K562 (cell line): ENCODE measurements at regions not wholly inside any gene's neighbourhood (a gene's known extent, or its start where the extent isn't known, plus 50 kb on each side); places are given as distances from the start of the nearest gene placed in this dataset.

ENCODE experiments used
- ATAC-seq: fragments of 200-7000 bp; cut with Tn5 transposase; 3 replicates; pipeline ENCODE4 v1.9.1; 2020; ENCODE audit warnings: moderate library complexity
- BruUV-seq: library from RNA; stranded (reverse); fragments of 400-500 nt; replicated peaks from 2 replicates; lab custom pipeline; 2021; lab: Mats Ljungman, UMichigan
- CTCF ChIA-PET: fragments of 300-600 bp; formaldehyde crosslinking; extraction: SDS; loops from one replicate; lab custom pipeline; 2021; ENCODE audit warnings: low intra/inter-chr PET ratio; lab: Yijun Ruan, JAX
- POLR2A ChIA-PET: fragments of 300-600, 350-650 bp; sonication (Branson Sonifier 250); formaldehyde crosslinking; extraction: SDS; loops from one replicate; lab custom pipeline; 2021; ENCODE audit warnings: antibody characterized with exemption, inconsistent platforms; lab: Yijun Ruan, JAX
- DNase-seq, 4 experiments: peaks; one replicate each; pipeline versions ENCODE4 v3.0.0 to v3.0.0-alpha.2; 2011 to 2018; ENCODE audit warnings: low spot score in 3 of 4, mixed read lengths in 3 of 4; ENCODE audit errors: extremely low read depth in 1 of 4
- FAIRE-seq: peaks from 2 replicates; lab custom pipeline; 2011; peaks lifted over from hg19 to GRCh38; lab: Jason Lieb, UNC
- H2AFZ ChIP-seq: 2 replicates; pipeline ENCODE4 v1.6.0; 2011; ENCODE audit warnings: low read depth, low read length, control low read depth, inconsistent platforms
- H3K27ac ChIP-seq: fragments of 200-600 bp; 3 replicates; pipeline ENCODE4 v1.8.0; 2011; ENCODE audit warnings: low read depth, mild to moderate bottlenecking, control low read depth, inconsistent platforms, low read length, moderate library complexity, mixed read lengths; ENCODE audit errors: extremely low read depth
- H3K27me3 ChIP-seq, 2 experiments: fragments of 300-600 bp in 1 of 2; 2 replicates in 1 of 2; 3 replicates in 1 of 2; pipeline versions ENCODE4 v1.6.0 to v1.8.0; 2011; ENCODE audit warnings: inconsistent platforms in 2 of 2, low read length in 2 of 2, mild to moderate bottlenecking in 1 of 2, mixed read lengths in 1 of 2, moderate library complexity in 1 of 2; ENCODE audit not compliant: control insufficient read depth in 2 of 2, insufficient read depth in 2 of 2
- H3K36me3 ChIP-seq: fragments of 300-600 bp; 3 replicates; pipeline ENCODE4 v1.8.0; 2011; ENCODE audit warnings: mild to moderate bottlenecking, low read length, inconsistent platforms; ENCODE audit not compliant: control insufficient read depth, insufficient read depth
- H3K4me1 ChIP-seq, 2 experiments: fragments of 200-600 bp in 1 of 2; replicated peaks in 1 of 2; 2 replicates in 1 of 2; 3 replicates in 1 of 2; pipeline versions ENCODE4 v1.5.1 to v1.8.0; 2011; ENCODE audit warnings: inconsistent platforms in 2 of 2, low read length in 2 of 2, mild to moderate bottlenecking in 1 of 2, mixed read lengths in 1 of 2, moderate library complexity in 1 of 2; ENCODE audit not compliant: control insufficient read depth in 2 of 2, insufficient read depth in 2 of 2
- H3K4me2 ChIP-seq: 2 replicates; pipeline ENCODE4 v1.6.1; 2011; ENCODE audit warnings: low read length, control low read depth, inconsistent platforms, mixed read lengths; ENCODE audit not compliant: insufficient read depth
- H3K4me3 ChIP-seq: fragments of 200-600 bp; sonication (generic), shearing (Covaris generic); 2 replicates; pipeline ENCODE4 v1.5.1; 2016; ENCODE audit warnings: control low read depth, inconsistent platforms
- H3K79me2 ChIP-seq: fragments of 200-600 bp; 3 replicates; pipeline ENCODE4 v1.8.0; 2011; ENCODE audit warnings: low read length, inconsistent platforms; ENCODE audit not compliant: control insufficient read depth, insufficient read depth
- H3K9ac ChIP-seq, 2 experiments: 2 replicates each; pipeline versions ENCODE4 v1.6.0 to v1.6.1; 2011; ENCODE audit warnings: low read depth in 2 of 2, low read length in 2 of 2, control low read depth in 1 of 2, inconsistent platforms in 1 of 2, mild to moderate bottlenecking in 1 of 2, mixed read lengths in 1 of 2; ENCODE audit not compliant: insufficient read depth in 1 of 2
- H3K9me1 ChIP-seq: one replicate; pipeline ENCODE4 v1.6.0; 2011; ENCODE audit warnings: inconsistent platforms, mild to moderate bottlenecking, low read length, moderate library complexity; ENCODE audit not compliant: control insufficient read depth, insufficient read depth
- H3K9me3 ChIP-seq: replicated peaks from 2 replicates; pipeline ENCODE4 v1.5.1; 2011; ENCODE audit warnings: low read depth, low read length, inconsistent platforms; ENCODE audit not compliant: control insufficient read depth, insufficient read depth
- H4K20me1 ChIP-seq: replicated peaks from 2 replicates; pipeline ENCODE4 v1.6.1; 2011; ENCODE audit warnings: low read length, inconsistent platforms, mixed read lengths; ENCODE audit not compliant: control insufficient read depth, insufficient read depth
- HMG20A ChIP-seq: fragments of 450-650 bp; formaldehyde crosslinking; conservative IDR thresholded peaks from 2 replicates; pipeline ENCODE4 v1.4.0; 2020; ENCODE audit warnings: mild to moderate bottlenecking, mixed read lengths
- ILK ChIP-seq: fragments of 450-650 bp; IDR thresholded peaks from 2 replicates; pipeline ENCODE4 v1.6.1; 2016; ENCODE audit warnings: missing genetic modification characterization, low read depth, mild to moderate bottlenecking, missing compliant biosample characterization, moderate library complexity, borderline replicate concordance
- KAT8 ChIP-seq: fragments of 450-650 bp; IDR thresholded peaks from 2 replicates; pipeline ENCODE4 v1.6.1; 2016; ENCODE audit warnings: low read depth, mild to moderate bottlenecking
- KLF10 ChIP-seq: fragments of 250-450 bp; sonication (Bioruptor Pico); IDR thresholded peaks from 2 replicates; pipeline ENCODE4 v1.6.1; 2021; ENCODE audit warnings: matching md5 sums
- MCM3 ChIP-seq: fragments of 450-650 bp; IDR thresholded peaks from 2 replicates; pipeline ENCODE4 v1.6.1; 2016
- NCOA6 ChIP-seq: fragments of 450-650 bp; IDR thresholded peaks from 2 replicates; pipeline ENCODE4 v1.6.1; 2017; ENCODE audit warnings: mild to moderate bottlenecking
- NFE2 ChIP-seq: IDR thresholded peaks from 2 replicates; pipeline ENCODE4 v1.6.1; 2014; ENCODE audit warnings: antibody characterized with exemption, low read depth
- PHB2 ChIP-seq: fragments of 450-650 bp; IDR thresholded peaks from 2 replicates; pipeline ENCODE4 v1.6.1; 2017; ENCODE audit warnings: low read depth
- RBM22 ChIP-seq: fragments of 200-400 bp; formaldehyde crosslinking; IDR thresholded peaks from 2 replicates; pipeline ENCODE4 v1.6.1; 2018; ENCODE audit warnings: low read length, low read depth; ENCODE audit not compliant: poor library complexity, severe bottlenecking
- RUNX1 ChIP-seq: sonication (generic); IDR thresholded peaks from 2 replicates; pipeline ENCODE4 v1.6.1; 2016; ENCODE audit warnings: antibody characterized with exemption, low read depth
- SAFB2 ChIP-seq: fragments of 200-400 bp; formaldehyde crosslinking; IDR thresholded peaks from 2 replicates; pipeline ENCODE4 v1.6.1; 2018; ENCODE audit warnings: borderline replicate concordance, low read length, low read depth, moderate library complexity; ENCODE audit not compliant: severe bottlenecking
- SMARCB1 ChIP-seq: IDR thresholded peaks from 2 replicates; pipeline ENCODE4 v1.6.1; 2011; ENCODE audit warnings: improper control_type of control experiment, low read depth; ENCODE audit not compliant: insufficient read length
- TFAM ChIP-seq: fragments of 250-450 bp; sonication (Bioruptor Pico); conservative IDR thresholded peaks from 2 replicates; pipeline ENCODE4 v1.5.0; 2021; ENCODE audit warnings: mild to moderate bottlenecking, moderate library complexity
- YBX1 ChIP-seq: fragments of 450-650 bp; IDR thresholded peaks from 2 replicates; pipeline ENCODE4 v1.7.1; 2016; ENCODE audit warnings: mild to moderate bottlenecking
- ZNF696 ChIP-seq: fragments of 250-450 bp; sonication (Bioruptor Pico); conservative IDR thresholded peaks from 2 replicates; pipeline ENCODE4 v1.4.0; 2020; ENCODE audit warnings: mild to moderate bottlenecking, moderate library complexity
- WGBS: fragments of 100-300 bp; shearing (Covaris generic); methylation state at CpG from one replicate; pipeline ENCODE4 v1.1.6; 2016; ENCODE audit warnings: low coverage, mixed read lengths; ENCODE audit not compliant: insufficient coverage; ENCODE audit errors: missing lambda C conversion rate; 5-methylcytosine and 5-hydroxymethylcytosine counted together
- in situ Hi-C: fragments of 300-500 bp; cut with MboI; formaldehyde crosslinking; loops from 4 replicates; pipeline ENCODE4 v1.15.0; 2018; ENCODE audit warnings: inconsistent platforms, mixed read lengths
- intact Hi-C: fragments of 100-400 bp; cut with micrococcal nuclease; formaldehyde crosslinking; loops from 2 replicates; pipeline ENCODE4 v1.14.2; 2022
- TF ChIP-seq, protein P1 (sequence below): sonication (generic); formaldehyde crosslinking; IDR thresholded peaks from 2 replicates; pipeline ENCODE4 v1.8.0; 2022; ENCODE audit warnings: mild to moderate bottlenecking, missing genetic modification reagents, borderline replicate concordance
- TF ChIP-seq, protein P2 (sequence below): fragments of 250-450 bp; sonication (Bioruptor Pico); IDR thresholded peaks from 2 replicates; pipeline ENCODE4 v1.8.0; 2022; ENCODE audit warnings: inconsistent platforms, mild to moderate bottlenecking, moderate library complexity, borderline replicate concordance
- TF ChIP-seq, protein P3 (sequence below): fragments of 450-650 bp; IDR thresholded peaks from 2 replicates; pipeline ENCODE4 v1.6.1; 2018; ENCODE audit warnings: mild to moderate bottlenecking, low read depth; ENCODE audit not compliant: partially characterized antibody

DNA sequence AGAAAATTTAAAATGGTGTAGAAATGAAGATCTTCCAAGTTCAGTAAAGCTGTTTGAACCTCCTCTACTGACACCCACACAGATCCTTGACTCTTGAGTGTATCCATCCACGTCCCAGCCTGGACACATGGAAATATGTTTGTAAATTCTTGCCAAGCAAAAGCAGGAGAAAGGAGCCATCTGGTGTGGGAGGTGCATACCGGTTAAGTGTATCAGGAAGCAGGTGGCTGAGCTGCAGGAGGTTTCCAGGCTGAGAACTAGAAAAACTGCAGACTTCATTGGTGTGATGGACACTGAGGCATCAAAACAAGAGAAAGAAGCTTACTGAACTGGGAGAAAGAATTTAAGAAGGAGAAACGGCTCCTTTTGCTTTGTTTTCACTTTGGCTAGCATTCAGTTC, 229.9 kb upstream of the GRIK2 start (continued):
- TF ChIP-seq, protein P1, sequence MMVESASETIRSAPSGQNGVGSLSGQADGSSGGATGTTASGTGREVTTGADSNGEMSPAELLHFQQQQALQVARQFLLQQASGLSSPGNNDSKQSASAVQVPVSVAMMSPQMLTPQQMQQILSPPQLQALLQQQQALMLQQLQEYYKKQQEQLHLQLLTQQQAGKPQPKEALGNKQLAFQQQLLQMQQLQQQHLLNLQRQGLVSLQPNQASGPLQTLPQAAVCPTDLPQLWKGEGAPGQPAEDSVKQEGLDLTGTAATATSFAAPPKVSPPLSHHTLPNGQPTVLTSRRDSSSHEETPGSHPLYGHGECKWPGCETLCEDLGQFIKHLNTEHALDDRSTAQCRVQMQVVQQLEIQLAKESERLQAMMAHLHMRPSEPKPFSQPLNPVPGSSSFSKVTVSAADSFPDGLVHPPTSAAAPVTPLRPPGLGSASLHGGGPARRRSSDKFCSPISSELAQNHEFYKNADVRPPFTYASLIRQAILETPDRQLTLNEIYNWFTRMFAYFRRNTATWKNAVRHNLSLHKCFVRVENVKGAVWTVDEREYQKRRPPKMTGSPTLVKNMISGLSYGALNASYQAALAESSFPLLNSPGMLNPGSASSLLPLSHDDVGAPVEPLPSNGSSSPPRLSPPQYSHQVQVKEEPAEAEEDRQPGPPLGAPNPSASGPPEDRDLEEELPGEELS (CRISPR knock-in tag) = no peak
- TF ChIP-seq RBM22 (no peak), NCOA6 (no peak), SAFB2 (no peak), KLF10 (CRISPR knock-in tag) (no peak), YBX1 (no peak)

DNA sequence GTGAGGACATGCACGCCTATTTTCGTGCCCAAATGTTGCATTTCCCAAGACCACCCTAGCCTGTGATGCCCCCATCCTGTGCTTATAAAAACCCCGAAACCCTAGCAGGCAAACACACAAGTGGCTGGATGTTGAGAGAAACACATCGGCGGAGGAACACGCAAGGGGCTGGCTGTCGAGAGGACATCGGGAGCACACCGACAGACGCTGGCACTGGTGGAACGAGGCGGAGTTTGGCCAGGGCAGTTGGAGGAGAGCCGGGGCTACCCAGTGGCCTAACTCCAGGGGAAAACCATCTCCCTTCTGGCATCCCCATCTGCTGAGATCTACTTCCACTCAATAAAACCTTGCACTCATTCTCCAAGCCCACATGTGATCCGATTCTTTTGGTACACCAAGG, 225.9 kb upstream of the GRIK2 start:
- H3K4me2 ChIP-seq = no peak overlapping the region
- no peaks in the 10 kb centered on the region for H4K20me1 ChIP-seq
- H3K4me1 ChIP-seq = no peaks in the 10 kb centered on the region
- H2AFZ ChIP-seq = no peak overlapping the region
- H3K9me3 ChIP-seq = no peaks in the 10 kb centered on the region
- TF ChIP-seq, protein P2, sequence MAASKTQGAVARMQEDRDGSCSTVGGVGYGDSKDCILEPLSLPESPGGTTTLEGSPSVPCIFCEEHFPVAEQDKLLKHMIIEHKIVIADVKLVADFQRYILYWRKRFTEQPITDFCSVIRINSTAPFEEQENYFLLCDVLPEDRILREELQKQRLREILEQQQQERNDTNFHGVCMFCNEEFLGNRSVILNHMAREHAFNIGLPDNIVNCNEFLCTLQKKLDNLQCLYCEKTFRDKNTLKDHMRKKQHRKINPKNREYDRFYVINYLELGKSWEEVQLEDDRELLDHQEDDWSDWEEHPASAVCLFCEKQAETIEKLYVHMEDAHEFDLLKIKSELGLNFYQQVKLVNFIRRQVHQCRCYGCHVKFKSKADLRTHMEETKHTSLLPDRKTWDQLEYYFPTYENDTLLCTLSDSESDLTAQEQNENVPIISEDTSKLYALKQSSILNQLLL (CRISPR knock-in tag) = no peak
- no peak for TF ChIP-seq KAT8
- no peak for TF ChIP-seq HMG20A (CRISPR knock-in tag)
- no peak for TF ChIP-seq TFAM
- TF ChIP-seq, protein P3, sequence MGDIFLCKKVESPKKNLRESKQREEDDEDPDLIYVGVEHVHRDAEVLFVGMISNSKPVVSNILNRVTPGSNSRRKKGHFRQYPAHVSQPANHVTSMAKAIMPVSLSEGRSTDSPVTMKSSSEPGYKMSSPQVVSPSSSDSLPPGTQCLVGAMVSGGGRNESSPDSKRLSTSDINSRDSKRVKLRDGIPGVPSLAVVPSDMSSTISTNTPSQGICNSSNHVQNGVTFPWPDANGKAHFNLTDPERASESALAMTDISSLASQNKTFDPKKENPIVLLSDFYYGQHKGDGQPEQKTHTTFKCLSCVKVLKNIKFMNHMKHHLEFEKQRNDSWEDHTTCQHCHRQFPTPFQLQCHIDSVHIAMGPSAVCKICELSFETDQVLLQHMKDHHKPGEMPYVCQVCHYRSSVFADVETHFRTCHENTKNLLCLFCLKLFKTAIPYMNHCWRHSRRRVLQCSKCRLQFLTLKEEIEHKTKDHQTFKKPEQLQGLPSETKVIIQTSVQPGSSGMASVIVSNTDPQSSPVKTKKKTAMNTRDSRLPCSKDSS = no peak
- TF ChIP-seq SMARCB1 = no peak
- TF ChIP-seq ZNF696 (CRISPR knock-in tag) = no peak
- no peak for TF ChIP-seq PHB2
- no peak for TF ChIP-seq ILK
- TF ChIP-seq MCM3 = no peak
- TF ChIP-seq NFE2 = no peak
- no peak for TF ChIP-seq RUNX1
- TF ChIP-seq, all 486 proteins: peak for 0
- in situ Hi-C loops = no loop called here
- ChIA-PET POLR2A (no interaction called here), CTCF (no interaction called here)
- 0% methylated on average over 14 of the region's 14 CpGs for WGBS
- DNase-seq (no peak), FAIRE-seq (no peak), ATAC-seq (no peak)
- intact Hi-C loops = no loop called here
- BruUV-seq = no TSS peak
- H3K36me3 ChIP-seq = no peaks in the 10 kb centered on the region
- no peak overlapping the region for H3K9ac ChIP-seq
- H3K4me3 ChIP-seq = no peak overlapping the region
- no peaks in the 10 kb centered on the region for H3K27me3 ChIP-seq
- no peak overlapping the region for H3K27ac ChIP-seq
- H3K9me1 ChIP-seq = no peaks in the 10 kb centered on the region
- H3K79me2 ChIP-seq = no peaks in the 10 kb centered on the region
